ENCODE measurements at regions not wholly inside any gene's neighbourhood (a gene's known extent, or its start where the extent isn't known, plus 50 kb on each side); places are given as distances from the start of the nearest gene placed in this dataset.

GRCh38 chr3:166445865-166446264, 608.6 kb upstream of the BCHE start:
- no peak for TF ChIP-seq CTCF (IDR thresholded peaks at IDR 0.05)
- DNase-seq = no peak
- no peaks in the 10 kb centered on the region for H3K36me3 ChIP-seq
- no peak overlapping the region for H3K27ac ChIP-seq
- H3K27me3 ChIP-seq = no peaks in the 10 kb centered on the region
- no peak overlapping the region for H3K4me3 ChIP-seq
- no peaks in the 10 kb centered on the region for H3K4me1 ChIP-seq
- H3K9ac ChIP-seq (ENCODE audit: low read depth in 2 of 2, low read length in 2 of 2) = no peak overlapping the region
- intact Hi-C loops (cut with DNase I) = no loop called here
- no peaks in the 10 kb centered on the region for H3K9me3 ChIP-seq

- H3K4me1 ChIP-seq = no peaks in the 10 kb centered on the region
- DNase-seq = no peak
- H3K9ac ChIP-seq (ENCODE audit: low read depth in 2 of 2, low read length in 2 of 2) = no peak overlapping the region
- H3K27me3 ChIP-seq = no peaks in the 10 kb centered on the region
- H3K4me3 ChIP-seq = no peak overlapping the region
- no peaks in the 10 kb centered on the region for H3K36me3 ChIP-seq
- intact Hi-C loops (cut with DNase I) = no loop called here
- no peak for TF ChIP-seq CTCF (IDR thresholded peaks at IDR 0.05)
- no peaks in the 10 kb centered on the region for H3K9me3 ChIP-seq
- no peak overlapping the region for H3K27ac ChIP-seq
These were observed 607.5 kb upstream of the BCHE start for GRCh38 chr3:166444756-166445155.

GRCh38 chr3:166444336-166444735, 607.1 kb upstream of the BCHE start:
- H3K27ac ChIP-seq = no peak overlapping the region
- H3K9ac ChIP-seq (ENCODE audit: low read depth in 2 of 2, low read length in 2 of 2) = no peak overlapping the region
- TF ChIP-seq CTCF (IDR thresholded peaks at IDR 0.05) = no peak
- no peak for DNase-seq
- intact Hi-C loops (cut with DNase I) = no loop called here
- no peak overlapping the region for H3K4me3 ChIP-seq
- H3K9me3 ChIP-seq = no peaks in the 10 kb centered on the region
- H3K36me3 ChIP-seq = no peaks in the 10 kb centered on the region
- H3K27me3 ChIP-seq = no peaks in the 10 kb centered on the region
- H3K4me1 ChIP-seq = no peaks in the 10 kb centered on the region

- H3K9me3 ChIP-seq = no peaks in the 10 kb centered on the region
- H3K9ac ChIP-seq (ENCODE audit: low read depth in 2 of 2, low read length in 2 of 2) = no peak overlapping the region
- TF ChIP-seq CTCF (IDR thresholded peaks at IDR 0.05) = no peak
- no peak overlapping the region for H3K27ac ChIP-seq
- no peak overlapping the region for H3K4me3 ChIP-seq
- intact Hi-C loops (cut with DNase I) = no loop called here
- no peaks in the 10 kb centered on the region for H3K4me1 ChIP-seq
- no peak for DNase-seq
- no peaks in the 10 kb centered on the region for H3K36me3 ChIP-seq
- no peaks in the 10 kb centered on the region for H3K27me3 ChIP-seq
These were observed 598.3 kb upstream of the BCHE start for GRCh38 chr3:166435469-166436057.

- H3K36me3 ChIP-seq = no peaks in the 10 kb centered on the region
- TF ChIP-seq CTCF (IDR thresholded peaks at IDR 0.05) = no peak
- no peak overlapping the region for H3K9ac ChIP-seq (ENCODE audit: low read depth in 2 of 2, low read length in 2 of 2)
- intact Hi-C loops (cut with DNase I) = no loop called here
- no peak for DNase-seq
- H3K27ac ChIP-seq = no peak overlapping the region
- no peak overlapping the region for H3K4me3 ChIP-seq
- H3K4me1 ChIP-seq = no peaks in the 10 kb centered on the region
- H3K9me3 ChIP-seq = no peaks in the 10 kb centered on the region
- H3K27me3 ChIP-seq = no peaks in the 10 kb centered on the region
These were observed 595.8 kb upstream of the BCHE start for GRCh38 chr3:166433060-166433459.
